ENCODE measurements at regions not wholly inside any gene's neighbourhood (a gene's known extent, or its start where the extent isn't known, plus 50 kb on each side); places are given as distances from the start of the nearest gene placed in this dataset.

DNA sequence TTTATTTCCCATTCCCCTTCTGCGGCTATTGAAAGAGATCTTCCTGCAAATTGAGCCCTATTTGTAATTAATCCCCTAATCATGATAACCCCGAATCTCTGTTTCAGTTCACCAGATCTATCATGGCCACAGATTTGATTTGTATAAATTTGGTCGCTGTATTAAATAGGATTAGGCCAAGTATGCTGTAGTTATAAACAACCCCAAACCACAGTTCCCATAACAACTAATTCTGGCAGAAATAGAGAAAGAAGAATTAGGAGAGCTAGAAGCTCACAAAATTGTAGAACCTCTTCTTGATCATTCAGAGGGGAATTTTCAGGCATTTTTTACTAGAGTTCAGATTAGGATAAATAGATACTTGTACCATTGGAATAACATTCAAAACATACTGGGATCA, 433.7 kb upstream of the TNP1 start:
- intact Hi-C loops (cut with DNase I) = no loop called here
- no peak for DNase-seq (ENCODE audit: low spot score)

DNA sequence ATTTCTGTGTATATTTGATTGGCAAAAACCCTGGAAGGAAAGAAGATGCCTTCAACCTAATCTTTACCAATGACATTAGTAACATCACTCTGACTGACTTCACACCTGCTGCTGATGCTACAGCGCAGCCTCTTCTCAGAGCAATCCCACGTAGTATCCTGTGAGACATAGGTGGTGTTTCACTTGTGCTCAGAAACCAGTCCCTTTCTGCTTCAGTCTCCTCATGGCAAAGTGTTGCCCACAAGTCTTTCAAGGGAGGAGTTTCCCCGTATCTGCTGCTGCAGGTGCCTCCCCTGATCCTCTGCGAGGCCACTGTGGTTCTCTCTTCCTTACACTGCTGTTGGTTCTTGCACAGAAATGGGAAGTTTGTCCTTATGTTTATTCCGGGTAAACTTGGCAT, 433.2 kb upstream of the TNP1 start:
- DNase-seq (ENCODE audit: low spot score) = no peak
- intact Hi-C loops (cut with DNase I) = no loop called here

DNA sequence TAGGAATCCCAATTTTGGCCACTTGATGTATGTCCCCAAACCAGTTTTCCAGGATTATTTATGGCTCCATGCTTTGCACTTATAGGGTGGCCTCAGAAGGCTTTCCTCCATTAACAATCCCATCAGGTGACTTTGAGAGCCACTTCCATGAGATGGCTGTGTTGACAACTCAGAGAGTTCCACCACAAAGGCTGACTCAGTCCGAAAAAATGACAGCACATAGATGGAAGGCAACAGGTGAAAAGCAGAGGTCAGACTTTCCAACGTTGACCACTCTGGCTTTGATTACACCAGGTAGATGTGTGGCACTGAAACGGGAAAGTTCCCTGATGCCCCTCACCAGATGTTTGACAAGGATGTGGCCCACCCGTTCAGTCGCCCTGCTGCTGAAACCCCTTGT, 431.4 kb upstream of the TNP1 start:
- intact Hi-C loops (cut with DNase I) = loop anchor here in 1 of 2 donors (1.0 kb wide), 1 partner anchor 26 kb away; no protein-coding TSS in a partner anchor
- no peak for DNase-seq (ENCODE audit: low spot score)

DNA sequence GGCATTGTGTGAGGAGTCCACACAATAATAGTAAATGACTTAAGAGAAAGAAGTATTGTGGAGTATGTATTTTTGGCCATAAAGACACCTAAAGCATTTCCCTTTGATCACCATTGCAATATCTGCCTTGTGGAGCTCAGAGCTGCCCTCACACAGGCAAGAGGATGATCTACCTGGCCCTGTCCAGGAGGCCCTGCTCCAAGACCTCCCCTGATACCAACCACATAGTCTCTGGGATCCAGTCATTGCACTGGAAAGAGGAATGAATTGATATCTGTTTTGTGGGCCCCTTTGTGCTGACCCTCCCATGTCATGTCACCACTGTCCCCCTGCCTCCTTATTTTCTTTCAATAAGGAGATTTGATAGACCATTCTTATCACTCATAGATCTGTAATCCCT, 430.6 kb upstream of the TNP1 start:
- intact Hi-C loops (cut with DNase I) = no loop called here
- DNase-seq (ENCODE audit: low spot score) = no peak

DNA sequence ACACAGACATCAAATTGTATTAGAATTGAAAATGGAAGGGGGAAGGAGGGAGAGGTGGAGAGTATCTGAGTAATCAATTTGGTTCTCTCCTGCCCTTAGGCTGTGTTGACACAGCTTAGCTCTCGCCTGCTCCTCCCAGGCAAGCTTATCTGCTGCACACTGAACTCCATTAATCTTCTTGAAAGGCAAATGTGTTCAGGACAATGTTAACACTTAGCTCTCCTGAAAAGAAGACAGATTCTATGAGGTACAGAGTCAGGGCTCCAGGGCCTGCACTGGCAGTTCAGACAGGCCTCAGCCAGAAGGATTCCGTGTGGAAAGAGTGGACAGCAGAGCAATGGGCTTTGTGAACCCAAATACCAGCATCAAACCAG, 430.0 kb upstream of the TNP1 start:
- no peak for DNase-seq (ENCODE audit: low spot score)
- intact Hi-C loops (cut with DNase I) = no loop called here

DNA sequence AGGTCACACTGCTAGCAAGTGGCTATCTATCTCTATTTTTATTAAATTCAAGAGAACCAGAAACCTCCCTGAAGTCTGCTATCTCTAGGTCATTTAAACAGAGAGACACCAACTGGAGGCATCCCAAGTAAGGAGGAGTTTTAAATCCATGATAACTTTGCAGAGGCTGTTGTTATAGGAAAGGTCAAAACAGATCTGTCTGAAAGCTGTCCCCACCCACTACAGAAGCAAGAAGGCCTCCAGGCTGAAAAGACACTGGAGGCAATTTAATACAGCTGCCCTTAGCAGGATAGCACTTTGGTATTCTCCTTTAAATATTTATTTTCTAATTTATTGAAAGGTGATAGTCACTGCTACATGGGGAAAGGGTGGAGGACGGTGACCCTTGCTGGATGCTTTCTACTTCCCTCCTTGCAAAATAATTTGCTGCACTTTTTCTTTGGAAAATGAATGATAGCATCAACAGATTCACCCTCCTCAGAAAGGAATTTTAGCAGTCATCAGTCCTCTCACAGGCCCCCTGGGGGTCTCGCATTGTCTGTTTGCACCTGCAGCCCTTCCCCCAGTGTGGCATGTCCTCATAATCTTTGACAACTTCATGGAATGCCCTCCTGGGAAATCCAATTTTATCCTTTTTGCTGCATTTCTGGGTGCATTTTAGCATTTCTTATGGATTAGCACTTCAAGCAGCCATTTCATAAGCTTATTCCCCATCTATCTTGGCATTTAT, 429.5 kb upstream of the TNP1 start:
- DNase-seq (ENCODE audit: low spot score) = no peak
- intact Hi-C loops (cut with DNase I) = no loop called here

DNA sequence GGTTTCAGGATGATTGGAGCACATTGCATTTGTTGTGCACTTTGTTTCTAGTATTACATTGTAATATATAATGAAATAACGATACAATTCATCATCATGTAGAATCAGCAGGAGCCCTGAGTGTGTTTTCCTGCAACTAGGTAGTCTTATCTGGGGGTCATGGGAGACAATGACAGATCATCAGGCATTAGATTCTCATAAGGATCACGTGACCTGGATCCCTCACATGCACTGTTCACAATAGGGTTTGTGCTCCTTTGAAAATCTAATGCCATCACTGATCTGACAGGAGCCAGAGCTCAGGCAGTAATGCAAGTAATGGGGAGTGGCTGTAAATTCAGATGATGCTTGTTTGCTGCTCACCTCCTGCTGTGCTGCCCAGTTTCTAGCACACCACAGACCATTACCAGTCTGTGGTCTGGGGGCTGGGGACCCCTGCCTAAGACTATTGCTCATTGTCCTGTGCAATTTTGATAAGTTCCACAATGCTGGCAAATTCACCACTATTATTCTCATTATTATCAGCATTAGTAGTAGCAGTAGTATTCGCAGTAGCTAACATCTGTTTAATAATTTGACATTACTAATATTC, 428.7 kb upstream of the TNP1 start:
- DNase-seq (ENCODE audit: low spot score) = no peak
- intact Hi-C loops (cut with DNase I) = no loop called here

DNA sequence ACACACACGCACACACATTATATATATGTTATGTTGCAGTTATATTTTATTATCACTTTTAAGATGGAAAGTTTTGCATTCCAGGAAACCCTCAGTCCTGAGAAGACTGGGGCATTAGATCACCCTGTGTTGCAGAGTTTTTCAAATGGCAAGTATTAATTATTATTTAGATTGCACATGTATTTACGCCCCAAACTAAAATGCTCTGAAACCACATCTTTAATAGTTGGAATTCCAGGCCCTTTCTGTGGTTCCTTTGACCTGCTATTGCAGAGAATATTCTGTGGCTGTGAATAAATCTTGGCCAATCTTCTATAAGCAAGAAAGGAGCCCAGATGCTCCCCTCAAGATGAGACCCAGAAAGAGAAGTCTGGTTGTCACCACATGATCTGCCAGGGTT, 427.0 kb upstream of the TNP1 start:
- DNase-seq (ENCODE audit: low spot score) = no peak
- intact Hi-C loops (cut with DNase I) = no loop called here

DNA sequence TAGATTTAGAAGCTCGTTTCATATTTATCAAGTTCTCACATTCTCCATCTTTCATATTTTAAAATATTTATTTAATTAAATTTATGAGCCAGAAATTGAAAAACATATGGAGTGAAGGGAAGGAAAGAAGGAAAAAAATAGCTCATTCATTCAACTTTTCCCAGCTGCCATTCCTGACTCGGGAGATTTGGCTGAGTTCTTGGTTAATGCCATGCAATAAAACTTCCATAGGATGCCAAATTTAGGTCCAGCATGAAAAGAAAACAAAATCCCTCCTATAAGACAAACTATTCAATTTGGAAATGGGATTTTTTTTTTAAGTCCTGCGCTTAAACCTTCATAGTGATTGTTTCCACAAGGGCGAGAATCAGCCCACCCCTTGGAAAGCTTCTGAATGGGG, 426.1 kb upstream of the TNP1 start:
- intact Hi-C loops (cut with DNase I) = no loop called here
- DNase-seq (ENCODE audit: low spot score) = no peak

DNA sequence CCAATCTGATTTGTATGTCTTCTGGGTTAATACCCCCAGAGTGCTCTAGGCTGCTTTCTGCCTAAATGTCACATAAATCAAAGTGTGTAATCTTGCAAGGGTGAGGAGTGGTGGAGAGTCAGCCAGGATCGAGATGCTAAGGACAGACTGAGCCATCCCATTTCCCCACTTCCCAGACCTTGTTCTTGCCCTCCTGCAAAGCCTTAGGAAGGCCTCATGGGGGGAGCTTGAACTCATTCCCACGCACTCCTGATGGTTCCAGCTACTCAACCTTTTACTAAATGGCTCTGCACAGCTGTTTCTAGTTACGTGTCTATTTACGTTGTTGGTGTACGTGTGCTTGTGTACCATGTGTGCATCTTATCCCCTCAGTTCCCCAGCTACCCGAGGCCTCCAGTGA, 423.6 kb upstream of the TNP1 start:
- no peak for DNase-seq (ENCODE audit: low spot score)
- intact Hi-C loops (cut with DNase I) = no loop called here

DNA sequence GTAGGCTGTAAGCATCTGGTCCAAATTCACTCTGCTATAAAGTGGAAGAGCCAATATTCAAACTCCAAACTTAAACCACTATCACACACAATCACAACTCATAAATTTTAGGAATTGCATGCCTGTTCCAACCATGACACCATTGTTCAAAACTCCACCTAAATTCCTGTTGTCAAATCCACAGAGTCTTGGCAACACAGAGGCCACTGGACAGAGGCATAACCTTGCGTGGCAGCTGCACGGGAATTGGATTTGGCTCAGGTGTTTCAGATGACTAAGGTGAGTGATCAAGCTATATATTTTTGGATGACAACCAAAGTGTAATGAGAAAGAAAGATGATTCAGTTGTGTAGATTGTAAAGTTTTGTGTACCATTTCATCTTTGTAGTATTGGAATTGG, 422.7 kb upstream of the TNP1 start:
- intact Hi-C loops (cut with DNase I) = no loop called here
- DNase-seq (ENCODE audit: low spot score) = no peak

DNA sequence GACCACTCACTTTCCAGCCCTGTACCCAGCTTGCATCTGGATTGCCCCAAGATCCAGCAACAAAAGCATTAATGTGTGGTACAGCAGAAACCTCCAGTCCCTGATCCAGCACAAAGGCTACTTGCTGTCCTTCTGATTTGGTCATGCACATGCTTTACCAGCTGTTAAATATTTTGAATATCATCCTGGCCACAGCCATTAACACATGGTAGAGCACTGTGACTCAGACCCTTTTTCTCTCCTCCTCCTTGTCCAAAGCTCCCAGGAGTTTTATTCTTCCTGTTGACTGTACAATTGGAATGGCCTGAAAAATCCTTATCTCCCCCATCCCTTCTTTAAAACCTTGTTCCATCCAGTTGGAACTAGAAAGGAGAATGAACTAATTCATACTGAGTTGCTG, 419.7 kb upstream of the TNP1 start:
- DNase-seq (ENCODE audit: low spot score) = no peak
- intact Hi-C loops (cut with DNase I) = loop anchor here in 1 of 2 donors (10.0 kb wide), 1 partner anchor 1795 kb away; no protein-coding TSS in a partner anchor

DNA sequence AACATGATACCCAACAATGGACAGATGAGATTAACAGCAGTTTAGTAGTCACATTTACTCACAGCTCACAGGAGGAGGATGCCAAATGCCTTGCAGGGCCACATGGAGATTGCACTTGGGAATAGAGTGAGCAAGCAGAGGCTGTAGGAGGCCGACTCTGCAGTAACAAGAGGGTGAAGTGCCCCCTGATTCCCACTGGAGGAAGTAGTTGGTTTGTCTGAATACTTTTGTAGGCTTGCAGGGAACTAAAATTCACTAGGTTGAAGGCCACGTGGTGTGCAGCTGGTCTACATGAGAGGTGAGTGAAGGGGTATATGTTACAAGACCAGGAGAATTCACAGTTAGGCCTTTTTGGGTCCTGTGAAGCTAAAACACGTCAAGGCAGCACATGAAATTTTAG, 419.3 kb upstream of the TNP1 start:
- DNase-seq (ENCODE audit: low spot score) = no peak
- intact Hi-C loops (cut with DNase I) = loop anchor here in 1 of 2 donors (10.0 kb wide), 1 partner anchor 1794 kb away; no protein-coding TSS in a partner anchor

DNA sequence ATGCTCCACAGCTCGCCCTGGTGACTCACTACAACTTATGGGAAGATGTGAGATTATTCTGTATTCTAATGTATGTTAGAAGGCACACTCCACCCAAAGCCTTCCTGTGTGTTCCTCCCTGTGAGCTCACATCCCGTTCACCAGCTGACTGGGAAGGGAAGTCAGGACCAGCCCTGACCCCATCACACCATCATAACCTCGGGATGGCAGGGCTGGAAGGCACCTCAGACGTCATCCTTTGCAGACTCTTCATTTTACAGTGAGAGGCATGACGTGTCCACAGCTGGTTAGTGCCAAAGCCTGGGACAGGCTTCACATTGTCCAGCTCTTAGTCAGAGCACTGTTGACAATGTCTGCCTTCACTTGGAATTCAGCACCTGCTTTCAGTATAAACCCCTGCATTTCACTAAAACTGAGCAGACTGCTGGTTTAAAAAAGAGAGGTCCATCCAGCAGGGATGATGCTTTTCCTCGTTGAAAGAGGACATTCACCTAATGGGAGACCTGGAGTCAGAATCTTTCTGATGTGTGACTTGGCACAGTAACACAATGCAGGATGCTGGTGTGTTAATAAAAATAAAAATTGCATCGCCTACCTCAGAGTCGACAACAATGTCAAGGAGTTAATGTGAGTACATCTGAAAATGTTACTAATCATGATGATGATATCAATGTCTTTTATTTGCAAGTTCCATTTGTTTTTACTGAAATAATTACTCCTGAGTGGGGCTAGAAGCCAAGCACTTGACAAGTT, 418.0 kb upstream of the TNP1 start:
- intact Hi-C loops (cut with DNase I) = loop anchor here in 1 of 2 donors (10.0 kb wide), 1 partner anchor 1793 kb away; no protein-coding TSS in a partner anchor
- DNase-seq (ENCODE audit: low spot score) = no peak

DNA sequence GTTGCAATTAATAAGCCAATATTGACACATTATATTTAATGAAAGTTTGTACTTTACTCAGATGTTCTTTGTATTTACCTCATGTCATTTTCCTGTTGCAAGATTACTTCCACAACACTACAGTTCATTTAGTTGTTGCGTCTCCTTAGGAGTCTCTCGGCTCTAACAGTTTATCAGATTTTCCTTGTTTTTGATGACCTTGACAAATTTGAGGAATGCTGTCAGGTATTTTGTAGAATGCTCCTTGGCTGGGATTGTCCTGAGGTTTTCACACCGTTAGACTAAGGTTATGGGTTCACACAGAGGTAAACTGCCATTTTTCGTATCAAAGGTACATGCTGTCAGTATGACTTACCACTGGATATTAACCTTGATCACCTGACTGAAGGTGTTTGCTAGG, 416.6 kb upstream of the TNP1 start:
- intact Hi-C loops (cut with DNase I) = loop anchor here in 1 of 2 donors (10.0 kb wide), 1 partner anchor 1792 kb away; no protein-coding TSS in a partner anchor

DNA sequence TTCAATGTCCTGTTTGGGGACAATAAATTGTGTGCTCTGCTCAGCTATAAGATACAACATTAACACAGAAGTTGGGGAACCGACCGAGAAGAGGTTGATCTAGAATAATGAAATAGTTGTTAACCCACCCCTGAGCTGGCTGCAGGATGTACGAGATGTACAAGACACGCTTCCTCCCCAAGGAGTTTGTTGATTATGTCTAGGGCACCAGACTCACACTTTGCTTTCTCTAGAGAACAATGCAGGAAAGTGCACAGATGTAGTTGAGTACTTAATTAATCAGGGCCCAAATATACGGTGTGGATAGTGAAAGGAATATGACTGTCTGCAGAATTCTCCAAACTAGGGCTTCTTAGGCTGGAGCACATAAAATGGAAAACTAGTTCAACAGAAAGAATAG, 415.2 kb upstream of the TNP1 start:
- DNase-seq (ENCODE audit: low spot score) = no peak
- intact Hi-C loops (cut with DNase I) = loop anchor here in 1 of 2 donors (10.0 kb wide), 1 partner anchor 1790 kb away; no protein-coding TSS in a partner anchor

More for the DNA sequence above, 416.6 kb upstream of the TNP1 start:
- no peak for DNase-seq (ENCODE audit: low spot score)

DNA sequence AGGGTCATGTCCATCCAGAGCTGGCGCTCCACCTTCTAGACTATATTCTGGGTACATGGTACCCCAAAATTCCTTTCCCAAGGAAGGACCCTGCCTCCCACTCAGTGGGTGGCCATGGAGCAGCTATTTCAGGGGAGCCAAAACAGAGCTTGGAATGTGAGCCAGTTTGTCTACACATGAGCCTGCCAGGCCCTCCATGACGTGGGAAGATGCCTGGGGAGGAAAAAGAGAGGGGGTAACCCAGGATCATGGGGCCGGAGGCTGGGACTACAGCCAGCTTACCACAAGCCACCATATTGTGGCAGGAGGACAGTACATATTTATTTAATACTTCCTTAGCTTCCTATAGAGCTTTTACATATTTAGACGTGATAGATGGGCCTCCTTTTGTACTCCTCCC, 414.7 kb upstream of the TNP1 start:
- DNase-seq (ENCODE audit: low spot score) = no peak
- intact Hi-C loops (cut with DNase I) = loop anchor here in 1 of 2 donors (10.0 kb wide), 1 partner anchor 1790 kb away; no protein-coding TSS in a partner anchor

DNA sequence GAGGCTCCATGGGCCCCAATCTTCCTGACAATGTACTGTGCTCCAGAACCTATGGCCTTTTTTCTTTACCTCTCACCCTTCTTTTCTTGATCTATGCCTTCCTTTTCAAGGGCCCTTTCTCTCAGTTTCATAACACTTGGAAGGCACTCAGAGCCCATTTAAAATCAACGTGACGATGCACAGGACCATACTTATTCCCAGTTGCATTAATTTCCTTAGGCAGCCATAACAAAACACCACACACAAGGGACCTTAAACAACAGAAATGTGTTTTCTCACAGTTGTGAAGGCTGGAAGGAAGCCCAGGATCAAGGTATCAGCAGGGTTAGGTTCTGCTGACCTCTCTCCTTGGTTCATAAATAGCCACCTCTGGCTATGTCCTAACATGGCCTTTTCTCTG, 414.0 kb upstream of the TNP1 start:
- intact Hi-C loops (cut with DNase I) = loop anchor here in 1 of 2 donors (10.0 kb wide), 1 partner anchor 1789 kb away; no protein-coding TSS in a partner anchor
- no peak for DNase-seq (ENCODE audit: low spot score)

DNA sequence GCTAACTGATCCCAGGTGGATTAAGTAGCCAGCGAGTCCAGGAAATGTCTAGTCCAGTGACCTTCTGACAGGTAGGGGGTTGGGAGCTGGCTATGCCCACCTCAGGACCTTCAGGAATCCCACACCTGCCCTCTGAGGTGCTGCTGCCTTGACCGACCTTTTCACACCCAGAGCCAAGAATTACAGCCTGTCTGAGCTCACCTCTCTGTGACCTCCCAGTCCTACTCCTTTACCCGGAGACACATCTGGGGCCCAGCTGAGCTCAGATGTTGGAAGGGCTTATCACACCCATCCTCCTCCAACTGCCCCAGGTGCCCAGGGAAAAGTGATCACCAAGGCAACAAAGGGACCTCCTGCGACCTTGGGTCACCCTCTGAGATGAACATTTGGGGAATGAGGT, 413.3 kb upstream of the TNP1 start:
- intact Hi-C loops (cut with DNase I) = loop anchor here in 1 of 2 donors (10.0 kb wide), 1 partner anchor 1788 kb away; no protein-coding TSS in a partner anchor
- DNase-seq (ENCODE audit: low spot score) = no peak

DNA sequence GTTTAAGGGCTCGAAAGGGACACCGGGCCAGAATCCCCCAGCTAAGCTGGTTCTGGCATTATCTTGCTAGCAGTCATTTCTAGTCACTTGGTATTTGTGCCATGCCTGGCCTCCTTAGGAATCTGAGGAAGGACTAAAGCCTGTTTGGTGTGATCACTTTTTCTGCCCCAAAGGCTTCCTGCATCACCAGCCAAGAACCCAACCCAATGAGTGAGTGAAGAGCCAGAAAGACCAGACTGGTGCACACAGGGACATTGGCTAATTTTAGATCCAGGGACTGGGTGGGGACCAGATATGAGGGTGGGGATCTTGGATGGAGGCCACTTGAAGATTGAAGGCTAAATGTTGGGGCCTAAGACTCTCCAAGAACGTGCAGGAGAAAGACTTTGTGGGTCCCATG, 411.9 kb upstream of the TNP1 start:
- intact Hi-C loops (cut with DNase I) = loop anchor here in 1 of 2 donors (10.0 kb wide), 1 partner anchor 1787 kb away; no protein-coding TSS in a partner anchor
- DNase-seq (ENCODE audit: low spot score) = no peak
